WERI-Rb-1 (cell line): ENCODE measurements at regions not wholly inside any gene's neighbourhood (a gene's known extent, or its start where the extent isn't known, plus 50 kb on each side); places are given as distances from the start of the nearest gene placed in this dataset.

ENCODE experiments used
- DNase-seq: peaks from one replicate; pipeline ENCODE4 v3.0.0-alpha.2; 2020
- H3K27ac ChIP-seq: fragments of 250-450 bp; sonication (Bioruptor Pico); 2 replicates; pipeline ENCODE4 v1.5.1; 2020; ENCODE audit warnings: mild to moderate bottlenecking, moderate library complexity
- H3K27me3 ChIP-seq: fragments of 250-450 bp; sonication (Bioruptor Pico); 2 replicates; pipeline ENCODE4 v1.5.1; 2021; ENCODE audit warnings: mild to moderate bottlenecking, low read depth, moderate library complexity; ENCODE audit not compliant: insufficient read depth, severe bottlenecking
- H3K36me3 ChIP-seq: fragments of 250-450 bp; sonication (Bioruptor Pico); 2 replicates; pipeline ENCODE4 v1.5.1; 2020; ENCODE audit warnings: mild to moderate bottlenecking, moderate library complexity
- H3K4me3 ChIP-seq: 2 replicates; pipeline ENCODE4 v1.5.1; 2011; ENCODE audit warnings: low read depth, mild to moderate bottlenecking, control low read depth, low read length
- H3K9me3 ChIP-seq: fragments of 250-450 bp; sonication (Bioruptor Pico); 2 replicates; pipeline ENCODE4 v1.5.1; 2021; ENCODE audit warnings: mild to moderate bottlenecking, moderate library complexity; ENCODE audit not compliant: severe bottlenecking
- TF ChIP-seq, protein P1 (sequence below): IDR thresholded peaks from 2 replicates; pipeline ENCODE4 v1.5.1; 2011; ENCODE audit warnings: low read depth, mild to moderate bottlenecking, control low read depth, inconsistent platforms, low read length

DNA sequence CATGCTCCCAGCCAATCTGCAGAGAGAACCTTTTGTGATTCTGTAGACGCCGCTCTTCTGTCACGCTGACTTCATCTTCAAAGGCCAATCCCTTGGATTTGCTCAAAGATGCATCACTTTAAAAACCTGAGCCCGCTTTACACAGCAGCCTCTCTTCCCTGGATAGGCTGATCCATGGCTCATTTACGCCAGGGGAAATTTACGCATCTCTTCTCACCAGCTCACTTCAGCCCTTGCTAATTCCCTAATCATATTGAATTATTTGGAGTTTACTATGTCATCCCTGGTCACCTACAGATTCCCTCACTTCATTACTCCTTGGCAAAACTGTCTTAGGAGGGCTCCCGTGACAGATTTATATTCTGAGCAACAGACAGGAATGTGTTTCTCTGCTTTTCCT, 256.2 kb downstream of the EN1 start:
- Histone ChIP-seq H3K36me3 (no peaks in the 10 kb centered on the region), H3K4me3 (no peak overlapping the region), H3K9me3 (no peaks in the 10 kb centered on the region), H3K27ac (no peak overlapping the region), H3K27me3 (peaks cover 65% of the 10 kb centered on the region)
- TF ChIP-seq, protein P1, sequence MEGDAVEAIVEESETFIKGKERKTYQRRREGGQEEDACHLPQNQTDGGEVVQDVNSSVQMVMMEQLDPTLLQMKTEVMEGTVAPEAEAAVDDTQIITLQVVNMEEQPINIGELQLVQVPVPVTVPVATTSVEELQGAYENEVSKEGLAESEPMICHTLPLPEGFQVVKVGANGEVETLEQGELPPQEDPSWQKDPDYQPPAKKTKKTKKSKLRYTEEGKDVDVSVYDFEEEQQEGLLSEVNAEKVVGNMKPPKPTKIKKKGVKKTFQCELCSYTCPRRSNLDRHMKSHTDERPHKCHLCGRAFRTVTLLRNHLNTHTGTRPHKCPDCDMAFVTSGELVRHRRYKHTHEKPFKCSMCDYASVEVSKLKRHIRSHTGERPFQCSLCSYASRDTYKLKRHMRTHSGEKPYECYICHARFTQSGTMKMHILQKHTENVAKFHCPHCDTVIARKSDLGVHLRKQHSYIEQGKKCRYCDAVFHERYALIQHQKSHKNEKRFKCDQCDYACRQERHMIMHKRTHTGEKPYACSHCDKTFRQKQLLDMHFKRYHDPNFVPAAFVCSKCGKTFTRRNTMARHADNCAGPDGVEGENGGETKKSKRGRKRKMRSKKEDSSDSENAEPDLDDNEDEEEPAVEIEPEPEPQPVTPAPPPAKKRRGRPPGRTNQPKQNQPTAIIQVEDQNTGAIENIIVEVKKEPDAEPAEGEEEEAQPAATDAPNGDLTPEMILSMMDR = no peak
- no peak for DNase-seq

DNA sequence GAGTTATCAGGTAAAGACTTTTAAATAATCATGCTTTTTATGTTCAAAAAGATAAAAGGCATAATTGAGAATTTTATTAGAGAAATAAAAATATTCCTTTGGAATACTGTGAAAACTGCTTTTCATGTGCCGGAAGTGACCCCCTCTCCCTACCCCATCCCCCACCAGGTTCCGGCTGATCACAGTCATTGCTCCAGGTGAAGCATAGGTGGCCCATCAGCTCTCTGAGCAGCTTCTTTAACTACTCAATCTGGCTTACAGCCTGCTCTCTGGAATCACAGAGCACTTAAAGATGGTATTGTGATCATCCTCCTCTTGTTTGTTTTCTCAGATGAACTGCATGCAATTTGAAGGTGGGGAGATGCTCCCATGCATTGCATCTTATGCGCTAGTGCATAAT, 257.7 kb downstream of the EN1 start:
- peaks cover 60% of the 10 kb centered on the region for H3K27me3 ChIP-seq
- no peak for DNase-seq
- no peak overlapping the region for H3K4me3 ChIP-seq
- no peak overlapping the region for H3K27ac ChIP-seq
- H3K9me3 ChIP-seq = no peaks in the 10 kb centered on the region
- H3K36me3 ChIP-seq = no peaks in the 10 kb centered on the region
- TF ChIP-seq, protein P1 = no peak

DNA sequence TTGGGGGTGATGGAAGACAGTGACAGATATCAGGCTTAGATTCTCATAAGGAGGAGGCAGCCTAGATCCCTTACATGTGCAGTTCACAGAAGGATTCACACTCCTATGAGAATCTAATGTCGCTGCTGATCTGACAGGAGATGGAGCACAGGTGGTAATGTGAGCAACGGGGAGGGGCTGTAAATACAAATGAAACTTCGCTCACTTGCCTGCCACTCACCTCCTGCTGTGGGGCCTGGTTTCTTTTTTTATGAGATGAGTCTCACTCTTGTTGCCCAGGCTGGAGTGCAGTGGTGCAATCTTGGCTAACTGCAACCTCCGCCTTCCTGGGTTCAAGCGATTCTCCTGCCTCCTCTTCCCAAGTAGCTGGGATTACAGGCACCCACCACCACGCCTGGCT, 258.6 kb downstream of the EN1 start:
- Histone ChIP-seq H3K27me3 (peaks cover 65% of the 10 kb centered on the region), H3K9me3 (no peaks in the 10 kb centered on the region), H3K4me3 (no peak overlapping the region), H3K36me3 (no peaks in the 10 kb centered on the region), H3K27ac (no peak overlapping the region)
- TF ChIP-seq, protein P1 = no peak
- DNase-seq = no peak

DNA sequence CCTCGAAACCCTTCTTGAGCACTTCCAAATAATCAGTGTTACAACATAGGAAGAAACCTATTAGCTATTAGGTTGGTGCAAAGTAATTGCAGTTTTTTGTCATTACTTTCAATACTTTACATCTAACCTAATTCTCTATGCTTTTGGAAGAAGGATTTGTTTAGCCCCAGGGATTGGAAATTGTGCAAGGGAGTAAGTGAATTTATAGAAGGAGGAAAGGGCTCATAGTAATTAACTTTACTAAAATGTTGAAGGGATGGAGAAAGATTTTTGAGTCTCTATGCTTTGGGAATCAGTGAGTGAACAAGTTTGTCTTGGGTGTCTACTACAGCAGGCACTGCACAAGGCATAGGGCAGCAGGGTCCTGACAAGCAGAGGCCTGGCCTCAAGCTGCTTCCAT, 261.1 kb downstream of the EN1 start:
- TF ChIP-seq, protein P1 = no peak
- Histone ChIP-seq H3K9me3 (no peaks in the 10 kb centered on the region), H3K27ac (no peak overlapping the region), H3K27me3 (peaks cover 68% of the 10 kb centered on the region), H3K4me3 (no peak overlapping the region), H3K36me3 (no peaks in the 10 kb centered on the region)
- no peak for DNase-seq

DNA sequence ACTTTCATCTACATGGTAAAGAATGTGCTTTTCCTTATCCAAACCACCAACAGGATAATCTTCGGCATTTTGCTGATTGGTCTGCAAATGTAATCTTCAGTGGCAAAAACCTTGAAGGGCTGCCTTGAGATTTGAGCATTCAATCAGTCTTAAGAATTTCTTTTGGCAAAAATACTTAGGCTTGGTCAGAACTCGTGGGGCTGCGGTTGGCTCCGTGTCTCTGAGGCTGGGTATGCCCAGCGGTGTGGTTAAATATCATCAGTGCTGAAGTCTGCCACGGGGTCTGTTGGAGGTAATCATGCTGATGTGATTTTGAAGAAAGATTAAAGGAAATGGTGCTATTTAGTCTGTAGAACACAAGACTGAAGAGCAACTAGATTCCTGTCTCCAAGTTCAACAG, 262.6 kb downstream of the EN1 start:
- TF ChIP-seq, protein P1 = no peak
- H3K9me3 ChIP-seq = no peaks in the 10 kb centered on the region
- H3K36me3 ChIP-seq = no peaks in the 10 kb centered on the region
- no peak overlapping the region for H3K27ac ChIP-seq
- H3K27me3 ChIP-seq = peaks cover 62% of the 10 kb centered on the region
- no peak overlapping the region for H3K4me3 ChIP-seq
- no peak for DNase-seq

DNA sequence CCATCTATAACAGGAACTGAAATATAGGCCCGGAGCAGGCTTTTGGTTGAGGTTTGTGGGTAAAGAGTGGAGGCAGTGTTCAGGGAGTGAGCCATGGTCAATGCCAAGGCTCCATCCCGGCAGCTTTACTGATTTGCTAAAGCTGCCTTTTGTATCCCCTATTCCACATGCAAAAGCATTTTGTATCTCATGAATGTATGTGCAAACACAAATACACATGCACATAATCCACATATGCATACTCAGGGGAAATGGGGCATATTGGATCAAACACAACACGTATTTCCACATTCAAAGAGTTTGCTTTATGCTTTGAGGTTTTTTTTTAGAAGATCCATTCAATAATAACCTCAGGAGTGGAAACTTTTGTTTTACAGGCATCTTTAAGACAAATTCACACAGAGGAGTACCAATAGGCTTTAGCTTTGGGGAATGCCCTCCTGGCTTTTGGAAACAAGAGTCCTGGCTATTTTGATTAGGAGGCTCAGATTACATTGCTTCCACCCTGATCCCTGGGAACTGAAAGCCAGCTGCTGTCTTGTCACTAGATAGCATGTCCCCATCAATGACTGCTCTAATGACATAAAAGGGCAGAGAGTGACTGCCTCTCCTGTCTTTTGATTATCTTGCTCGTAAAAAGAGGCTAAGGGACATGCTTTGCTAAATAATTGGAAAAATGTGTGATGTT, 263.2 kb downstream of the EN1 start:
- Histone ChIP-seq H3K9me3 (no peaks in the 10 kb centered on the region), H3K27ac (no peak overlapping the region), H3K27me3 (peaks cover 60% of the 10 kb centered on the region), H3K36me3 (no peaks in the 10 kb centered on the region), H3K4me3 (no peak overlapping the region)
- TF ChIP-seq, protein P1 = no peak
- DNase-seq = no peak
